HG02759 (cell line): ENCODE measurements at regions not wholly inside any gene's neighbourhood (a gene's known extent, or its start where the extent isn't known, plus 50 kb on each side); places are given as distances from the start of the nearest gene placed in this dataset.

Source experiments
- ATAC-seq: cut with Tn5 transposase; IDR thresholded peaks from one replicate; pipeline ENCODE4 v1.9.1; 2021; ENCODE audit warnings: mild to moderate bottlenecking, moderate library complexity; ENCODE audit not compliant: unreplicated experiment

GRCh38 chr7:16172366-16172765, 249.0 kb downstream of the CRPPA start:
- ATAC-seq = no peak

- no peak for ATAC-seq
These were observed 249.4 kb downstream of the CRPPA start for GRCh38 chr7:16171928-16172327.

- no peak for ATAC-seq
These were observed 250.7 kb downstream of the CRPPA start for GRCh38 chr7:16170671-16171070.

GRCh38 chr7:16169537-16169936, 251.8 kb downstream of the CRPPA start:
- no peak for ATAC-seq

DNA sequence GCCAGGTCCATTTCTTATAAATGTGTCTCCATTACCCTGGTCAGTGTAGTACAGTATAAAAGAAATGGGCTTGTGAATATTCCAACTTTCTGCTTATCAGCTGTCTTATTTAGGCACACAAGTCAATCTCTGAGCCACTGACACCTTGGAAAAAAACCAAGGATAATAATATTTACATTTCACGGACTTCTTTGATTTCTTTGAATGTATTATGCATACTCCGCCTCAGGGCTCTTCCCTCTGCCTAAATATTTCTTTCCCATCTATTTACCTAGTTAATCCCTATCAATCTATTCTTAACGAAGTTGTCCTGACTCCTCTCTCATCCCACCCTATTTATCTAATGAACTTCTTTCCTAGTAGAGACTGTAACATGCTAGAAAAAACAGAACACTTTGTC, 253.8 kb downstream of the CRPPA start:
- ATAC-seq = no peak

GRCh38 chr7:16144361-16144760, 277.0 kb downstream of the CRPPA start:
- ATAC-seq = no peak

- no peak for ATAC-seq
These were observed 283.4 kb downstream of the CRPPA start for GRCh38 chr7:16137944-16138343.

GRCh38 chr7:16136896-16137295, 284.4 kb downstream of the CRPPA start:
- ATAC-seq = no peak

GRCh38 chr7:16135658-16136057, 285.7 kb downstream of the CRPPA start:
- no peak for ATAC-seq

DNA sequence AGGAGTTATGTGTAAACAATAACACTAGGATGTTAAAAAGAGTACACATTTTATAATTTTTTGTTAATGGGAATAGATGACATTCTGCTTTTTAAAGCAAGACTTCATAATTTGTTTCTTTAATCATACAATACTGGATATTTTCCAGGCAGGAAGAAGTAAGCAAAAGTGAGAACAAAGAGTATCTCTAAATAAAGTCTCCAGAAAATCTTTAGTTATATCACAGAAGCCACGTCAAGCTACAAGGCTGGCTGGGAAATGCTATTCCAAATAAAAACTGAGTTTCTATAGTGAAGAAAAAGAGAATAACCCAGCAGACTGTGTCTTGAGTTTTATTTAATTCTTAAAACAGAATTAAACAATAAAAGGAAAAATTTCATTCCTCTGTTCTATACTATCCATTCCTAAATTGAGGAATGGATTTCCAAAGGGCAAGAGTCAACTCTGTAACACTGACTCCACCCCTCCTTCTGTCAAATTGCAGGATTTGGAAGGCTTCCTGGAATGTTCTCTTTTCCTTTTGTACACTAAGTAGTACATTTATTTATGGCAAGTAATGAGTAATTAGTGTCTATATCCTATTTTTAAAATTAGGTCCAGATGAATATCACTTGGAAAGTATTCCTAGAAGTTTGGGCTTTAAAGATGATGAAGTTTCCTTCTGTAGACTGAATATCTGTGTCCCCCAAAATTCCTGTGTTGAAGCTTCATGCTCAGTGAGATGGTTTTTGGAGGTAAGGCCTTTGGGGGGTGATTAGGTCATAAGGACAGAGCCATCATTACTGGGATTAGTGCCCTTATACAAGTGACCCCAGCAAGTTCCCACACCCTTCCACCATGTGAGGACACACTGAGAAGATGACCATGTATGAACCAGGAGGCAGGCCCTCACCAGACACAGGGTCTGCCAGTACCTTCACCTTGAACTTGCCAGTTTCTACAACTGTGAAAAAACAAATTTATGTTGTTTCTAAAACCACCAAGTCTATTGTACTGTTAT, 290.9 kb downstream of the CRPPA start:
- ATAC-seq = no peak

- no peak for ATAC-seq
These were observed 291.8 kb downstream of the CRPPA start for GRCh38 chr7:16129431-16130110.

- ATAC-seq = no peak
These were observed 298.1 kb downstream of the CRPPA start for GRCh38 chr7:16123117-16123770.

- ATAC-seq = no peak
These were observed 299.4 kb downstream of the CRPPA start for GRCh38 chr7:16121876-16122390.

DNA sequence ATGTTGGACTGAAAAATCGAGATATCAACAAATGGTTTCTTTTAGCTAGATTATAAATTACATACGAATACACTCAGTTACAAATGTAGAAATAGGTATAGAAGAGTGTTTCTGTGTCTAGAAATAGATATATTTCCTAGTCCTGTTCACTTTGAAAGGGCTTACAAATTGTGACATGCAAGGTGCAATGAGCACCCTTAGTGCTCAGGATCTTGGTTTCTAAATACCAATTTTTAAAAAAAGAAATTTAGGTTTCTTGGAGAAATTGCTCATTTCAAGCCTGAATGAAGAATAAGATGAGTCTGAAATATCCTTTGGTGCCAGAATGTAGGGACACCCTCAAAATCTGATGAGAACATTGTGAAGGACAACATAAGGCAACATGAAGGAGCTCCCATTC, 306.0 kb downstream of the CRPPA start:
- ATAC-seq = no peak

- no peak for ATAC-seq
These were observed 306.7 kb downstream of the CRPPA start for GRCh38 chr7:16114633-16115032.

GRCh38 chr7:16114071-16114470, 307.3 kb downstream of the CRPPA start:
- ATAC-seq = no peak

GRCh38 chr7:16113058-16113457, 308.3 kb downstream of the CRPPA start:
- no peak for ATAC-seq

GRCh38 chr7:16106869-16107268, 314.5 kb downstream of the CRPPA start:
- no peak for ATAC-seq

DNA sequence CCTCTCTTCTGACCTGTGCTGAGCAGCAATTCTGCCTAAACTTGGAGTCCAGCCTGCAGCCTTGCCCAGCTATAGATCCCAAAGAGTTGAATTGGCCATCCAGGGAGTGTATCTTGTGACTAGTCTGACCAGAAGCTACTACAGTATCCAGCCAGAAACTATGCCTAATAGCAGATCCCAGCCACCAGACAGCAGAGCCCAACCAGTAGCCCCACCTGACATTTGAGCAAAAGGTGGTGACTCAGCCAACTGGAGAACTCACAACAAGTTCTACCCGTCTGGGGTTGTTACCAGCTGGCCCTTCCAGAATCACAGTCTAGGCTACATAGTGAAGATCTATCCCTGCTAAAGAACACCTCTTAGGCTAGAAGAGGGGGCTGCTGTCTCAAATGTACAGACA, 315.0 kb downstream of the CRPPA start:
- no peak for ATAC-seq

GRCh38 chr7:16099302-16099849, 322.0 kb downstream of the CRPPA start:
- no peak for ATAC-seq

GRCh38 chr7:16098585-16099179, 322.7 kb downstream of the CRPPA start:
- ATAC-seq = no peak
